ENCODE measurements at regions not wholly inside any gene's neighbourhood (a gene's known extent, or its start where the extent isn't known, plus 50 kb on each side); places are given as distances from the start of the nearest gene placed in this dataset.

DNA sequence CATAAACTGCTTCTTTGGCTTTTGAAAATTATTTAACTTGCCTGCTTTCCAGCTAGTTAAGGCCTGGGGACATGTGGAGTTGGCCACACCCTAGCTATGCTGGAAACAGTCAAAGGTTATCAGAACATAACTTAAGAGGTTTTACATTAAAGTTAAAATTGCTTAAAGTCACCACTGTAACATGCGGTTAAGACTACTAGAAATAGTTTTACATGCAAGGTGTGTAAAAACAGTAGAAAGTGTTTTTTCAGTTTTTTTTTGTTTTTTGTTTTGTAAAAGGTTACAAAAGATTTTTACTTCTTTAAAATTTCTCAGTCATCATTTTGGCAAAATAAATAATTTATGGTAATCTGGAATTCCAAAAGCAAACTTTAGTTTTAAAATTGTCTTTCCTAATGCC is 763.1 kb downstream of the UQCRFS1 start:
- Histone ChIP-seq H3K27ac (no peak overlapping the region), H3K36me3 (no peaks in the 10 kb centered on the region), H3K27me3 (no peaks in the 10 kb centered on the region), H3K4me3 (no peak overlapping the region), H3K9me3 (no peaks in the 10 kb centered on the region), H3K4me1 (no peaks in the 10 kb centered on the region)
- TF ChIP-seq, protein P1, sequence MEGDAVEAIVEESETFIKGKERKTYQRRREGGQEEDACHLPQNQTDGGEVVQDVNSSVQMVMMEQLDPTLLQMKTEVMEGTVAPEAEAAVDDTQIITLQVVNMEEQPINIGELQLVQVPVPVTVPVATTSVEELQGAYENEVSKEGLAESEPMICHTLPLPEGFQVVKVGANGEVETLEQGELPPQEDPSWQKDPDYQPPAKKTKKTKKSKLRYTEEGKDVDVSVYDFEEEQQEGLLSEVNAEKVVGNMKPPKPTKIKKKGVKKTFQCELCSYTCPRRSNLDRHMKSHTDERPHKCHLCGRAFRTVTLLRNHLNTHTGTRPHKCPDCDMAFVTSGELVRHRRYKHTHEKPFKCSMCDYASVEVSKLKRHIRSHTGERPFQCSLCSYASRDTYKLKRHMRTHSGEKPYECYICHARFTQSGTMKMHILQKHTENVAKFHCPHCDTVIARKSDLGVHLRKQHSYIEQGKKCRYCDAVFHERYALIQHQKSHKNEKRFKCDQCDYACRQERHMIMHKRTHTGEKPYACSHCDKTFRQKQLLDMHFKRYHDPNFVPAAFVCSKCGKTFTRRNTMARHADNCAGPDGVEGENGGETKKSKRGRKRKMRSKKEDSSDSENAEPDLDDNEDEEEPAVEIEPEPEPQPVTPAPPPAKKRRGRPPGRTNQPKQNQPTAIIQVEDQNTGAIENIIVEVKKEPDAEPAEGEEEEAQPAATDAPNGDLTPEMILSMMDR (IDR thresholded peaks at IDR 0.05): no peak
- intact Hi-C loops (cut with DNase I): no loop called here
- no peak for ATAC-seq
- no peak for DNase-seq

DNA sequence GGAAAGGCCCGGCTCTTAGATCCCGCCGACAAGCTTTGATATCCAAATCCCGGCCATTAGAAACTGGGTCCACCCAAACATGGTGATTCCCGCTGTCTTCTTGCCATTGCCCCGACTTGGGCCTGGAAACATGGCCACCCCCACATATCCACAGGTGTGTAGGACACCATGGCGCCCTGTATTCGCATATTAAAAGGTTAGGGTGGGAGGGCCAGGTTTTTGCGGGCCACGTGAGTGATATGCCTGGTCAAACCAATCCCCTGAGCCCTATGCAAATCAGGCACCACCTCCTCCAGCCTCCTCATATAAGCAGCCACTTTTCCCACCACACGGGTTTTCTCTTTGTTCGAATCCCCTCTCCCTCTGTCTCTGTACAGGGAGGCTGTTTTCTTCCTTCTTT is 766.4 kb downstream of the UQCRFS1 start:
- ATAC-seq (no peak), DNase-seq (no peak)
- H3K27me3 ChIP-seq: no peaks in the 10 kb centered on the region
- H3K36me3 ChIP-seq: no peaks in the 10 kb centered on the region
- H3K27ac ChIP-seq: no peak overlapping the region
- no peaks in the 10 kb centered on the region for H3K4me1 ChIP-seq
- H3K4me3 ChIP-seq: no peak overlapping the region
- TF ChIP-seq, protein P1 (IDR thresholded peaks at IDR 0.05): no peak
- intact Hi-C loops (cut with DNase I): no loop called here
- no peaks in the 10 kb centered on the region for H3K9me3 ChIP-seq

DNA sequence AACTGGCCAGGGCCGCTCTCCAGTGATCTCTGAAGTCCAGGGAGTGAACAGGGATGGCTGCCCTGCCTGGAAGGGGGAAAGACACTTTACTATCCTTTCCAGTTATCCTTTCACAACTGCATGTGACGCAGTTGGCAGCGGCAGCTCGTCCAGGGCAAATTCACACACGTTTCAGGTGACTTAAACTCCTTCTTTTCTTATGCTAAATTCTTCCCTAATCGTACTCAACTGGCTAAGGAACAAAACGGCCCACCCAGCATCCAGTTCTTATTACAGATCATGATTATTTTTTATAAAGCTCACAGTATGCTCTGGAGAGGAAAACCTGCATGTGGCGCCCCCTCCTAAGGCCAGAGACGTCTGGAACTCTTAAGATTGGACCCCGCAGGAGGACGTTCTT is 767.1 kb downstream of the UQCRFS1 start:
- Histone ChIP-seq H3K27me3 (no peaks in the 10 kb centered on the region), H3K9me3 (no peaks in the 10 kb centered on the region), H3K36me3 (no peaks in the 10 kb centered on the region), H3K27ac (no peak overlapping the region), H3K4me1 (no peaks in the 10 kb centered on the region), H3K4me3 (no peak overlapping the region)
- no peak for ATAC-seq
- TF ChIP-seq, protein P1 (IDR thresholded peaks at IDR 0.05): no peak
- intact Hi-C loops (cut with DNase I): no loop called here
- no peak for DNase-seq

DNA sequence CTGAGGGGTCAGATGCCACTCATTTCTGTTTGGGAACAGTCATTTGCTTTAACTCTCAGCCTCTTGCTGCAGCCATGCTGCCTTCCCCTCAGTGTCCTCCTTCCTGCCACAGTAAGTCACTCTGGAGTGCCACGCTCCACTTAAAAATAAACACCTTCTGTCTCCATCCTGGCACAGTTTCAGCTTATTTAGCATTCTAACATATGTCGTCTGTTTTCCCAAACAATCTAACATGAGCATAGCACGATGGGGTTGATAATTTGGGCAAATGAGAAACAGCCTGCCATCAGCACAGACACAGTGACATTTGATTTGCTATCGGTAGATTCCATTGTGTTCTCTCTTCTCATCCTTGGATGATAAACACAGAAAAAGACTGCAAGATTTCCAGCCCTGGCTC is 768.6 kb downstream of the UQCRFS1 start:
- TF ChIP-seq, protein P1 (IDR thresholded peaks at IDR 0.05): no peak
- intact Hi-C loops (cut with DNase I): no loop called here
- no peaks in the 10 kb centered on the region for H3K4me1 ChIP-seq
- ATAC-seq (no peak), DNase-seq (no peak)
- no peak overlapping the region for H3K27ac ChIP-seq
- no peak overlapping the region for H3K4me3 ChIP-seq
- no peaks in the 10 kb centered on the region for H3K27me3 ChIP-seq
- H3K36me3 ChIP-seq: no peaks in the 10 kb centered on the region
- H3K9me3 ChIP-seq: no peaks in the 10 kb centered on the region

DNA sequence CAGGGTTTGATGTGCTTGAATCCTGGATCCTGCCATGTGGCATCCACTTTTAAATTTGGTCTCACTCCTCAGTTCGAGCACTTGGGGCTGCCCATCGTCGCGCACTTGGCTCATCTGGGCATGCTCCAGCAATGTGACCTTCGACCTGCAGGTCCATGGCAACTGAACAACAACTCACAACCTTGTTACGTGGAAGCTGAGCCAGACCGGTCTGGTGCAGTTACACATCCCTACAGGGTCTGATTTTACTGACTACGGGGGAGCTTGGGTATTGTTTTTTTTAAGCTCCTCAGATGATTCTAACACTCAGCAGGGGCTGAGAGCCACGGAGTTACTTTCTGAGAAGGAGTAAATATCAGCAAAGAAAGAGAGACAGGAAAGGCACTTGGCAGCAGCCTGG is 769.6 kb downstream of the UQCRFS1 start:
- no peak overlapping the region for H3K4me3 ChIP-seq
- ATAC-seq (no peak), DNase-seq (no peak)
- no peaks in the 10 kb centered on the region for H3K36me3 ChIP-seq
- H3K27ac ChIP-seq: no peak overlapping the region
- H3K9me3 ChIP-seq: no peaks in the 10 kb centered on the region
- TF ChIP-seq, protein P1 (IDR thresholded peaks at IDR 0.05): no peak
- H3K27me3 ChIP-seq: no peaks in the 10 kb centered on the region
- intact Hi-C loops (cut with DNase I): no loop called here
- no peaks in the 10 kb centered on the region for H3K4me1 ChIP-seq

Measured in left lung (tissue), 4 donors.